ENCODE measurements at regions not wholly inside any gene's neighbourhood (a gene's known extent, or its start where the extent isn't known, plus 50 kb on each side); places are given as distances from the start of the nearest gene placed in this dataset.

DNA sequence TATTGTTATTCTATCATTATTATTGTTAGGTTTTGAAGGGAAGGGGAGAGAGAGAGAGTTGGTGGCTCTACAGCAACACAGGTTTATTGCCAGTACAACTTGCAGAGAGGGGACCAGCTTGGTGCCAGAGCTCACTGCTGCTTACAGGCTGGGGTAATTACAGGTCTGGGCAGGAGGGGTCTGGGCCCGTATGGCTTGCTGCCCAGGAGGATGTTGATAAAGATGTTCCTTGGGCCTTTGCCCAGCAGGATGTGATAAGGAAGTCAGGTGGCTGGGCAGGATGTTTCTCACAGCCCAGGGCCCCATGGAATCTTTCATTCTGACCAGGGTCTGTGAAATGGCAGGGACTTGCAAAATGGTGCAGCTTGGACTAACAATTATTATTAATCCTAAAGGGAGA, 64.2 kb upstream of the ZNF599 start:
- Mint-ChIP-seq H3K9me3 (ENCODE audit: unreplicated experiment) (peaks cover 3% of the 10 kb centered on the region), H3K27ac (ENCODE audit: unreplicated experiment) (no peak overlapping the region), H3K4me1 (ENCODE audit: low read depth, unreplicated experiment) (no peaks in the 10 kb centered on the region), H3K27me3 (ENCODE audit: low read depth, unreplicated experiment) (peaks cover 38% of the 10 kb centered on the region), H3K36me3 (ENCODE audit: low read depth, unreplicated experiment) (peaks cover 2% of the 10 kb centered on the region), H3K4me3 (ENCODE audit: unreplicated experiment) (no peak overlapping the region)
- no peaks in the 10 kb centered on the region for H3K27me3 ChIP-seq (ENCODE audit: insufficient read depth, low read length)
- no peaks in the 10 kb centered on the region for H3K9me3 ChIP-seq (ENCODE audit: insufficient read depth, low read depth, low read length)
- no peak overlapping the region for H3K27ac ChIP-seq (ENCODE audit: low read depth, low read length)
- no peak for FAIRE-seq
- no peak overlapping the region for H3K4me3 ChIP-seq (ENCODE audit: insufficient read depth, low read depth, low read length)
- no peaks in the 10 kb centered on the region for H3K36me3 ChIP-seq (ENCODE audit: insufficient read depth, low read length)
- H3K4me2 ChIP-seq (ENCODE audit: low read length), result no peak overlapping the region
- no peak for DNase-seq (ENCODE audit: low read depth)
- no peaks in the 10 kb centered on the region for H3K4me1 ChIP-seq (ENCODE audit: insufficient read depth, low read length)
- TF ChIP-seq EZH2 (IDR thresholded peaks at IDR 0.05; ENCODE audit: insufficient read depth, low read length), result no peak
- H2AFZ ChIP-seq (ENCODE audit: low read depth, low read length), result no peak overlapping the region
- no peak overlapping the region for H3K9ac ChIP-seq (ENCODE audit: low read length)
- H3K79me2 ChIP-seq (ENCODE audit: insufficient read depth, low read length), result no peaks in the 10 kb centered on the region
- no peaks in the 10 kb centered on the region for H4K20me1 ChIP-seq (ENCODE audit: insufficient read depth, low read length)

DNA sequence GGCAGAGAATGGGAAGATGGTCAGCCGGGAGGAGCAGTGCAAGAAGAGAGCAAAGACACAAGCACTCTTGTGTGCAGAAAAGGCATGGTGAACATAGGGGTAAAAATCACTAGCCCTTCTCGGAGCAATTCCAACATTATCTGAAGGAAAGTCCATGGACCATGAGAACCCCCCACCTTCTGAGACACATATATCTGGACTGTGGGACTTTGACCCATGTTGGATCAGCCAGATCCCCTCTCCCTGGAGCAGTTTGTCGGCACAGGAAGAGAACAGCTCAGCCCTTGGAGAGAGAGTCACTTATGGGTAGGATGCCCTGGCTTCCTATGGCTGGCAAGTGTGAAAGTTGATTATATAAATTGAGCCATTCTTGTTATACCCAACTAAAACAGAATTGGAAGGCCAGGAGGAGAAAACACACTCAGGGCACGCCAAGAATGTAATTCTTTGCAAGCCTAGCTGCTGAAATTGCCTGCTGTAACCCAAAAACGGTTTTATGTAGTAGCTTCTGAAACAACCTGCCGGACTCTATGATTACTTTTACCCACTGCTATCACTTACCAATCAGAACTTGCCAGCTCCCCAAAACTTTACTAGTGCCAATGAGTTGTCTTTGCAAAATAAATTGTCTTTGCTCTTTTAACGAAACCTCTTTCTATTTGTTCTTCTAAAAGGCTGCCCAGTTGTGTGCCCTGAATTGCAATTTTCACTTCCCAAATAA, 62.8 kb upstream of the ZNF599 start:
- Histone ChIP-seq H3K9ac (ENCODE audit: low read length) (no peak overlapping the region), H3K27ac (ENCODE audit: low read depth, low read length) (no peak overlapping the region), H3K4me3 (ENCODE audit: insufficient read depth, low read depth, low read length) (no peak overlapping the region), H3K4me2 (ENCODE audit: low read length) (no peak overlapping the region), H3K4me1 (ENCODE audit: insufficient read depth, low read length) (no peaks in the 10 kb centered on the region), H3K9me3 (ENCODE audit: insufficient read depth, low read depth, low read length) (no peaks in the 10 kb centered on the region), H3K79me2 (ENCODE audit: insufficient read depth, low read length) (no peaks in the 10 kb centered on the region), H2AFZ (ENCODE audit: low read depth, low read length) (no peak overlapping the region), H3K27me3 (ENCODE audit: insufficient read depth, low read length) (no peaks in the 10 kb centered on the region), H3K36me3 (ENCODE audit: insufficient read depth, low read length) (no peaks in the 10 kb centered on the region), H4K20me1 (ENCODE audit: insufficient read depth, low read length) (no peaks in the 10 kb centered on the region)
- H3K4me3 Mint-ChIP-seq (ENCODE audit: unreplicated experiment), result no peak overlapping the region
- H3K36me3 Mint-ChIP-seq (ENCODE audit: low read depth, unreplicated experiment), result peaks cover 2% of the 10 kb centered on the region
- DNase-seq (ENCODE audit: low read depth) (no peak), FAIRE-seq (no peak)
- H3K27me3 Mint-ChIP-seq (ENCODE audit: low read depth, unreplicated experiment), result peaks cover 38% of the 10 kb centered on the region
- H3K9me3 Mint-ChIP-seq (ENCODE audit: unreplicated experiment), result peaks cover 3% of the 10 kb centered on the region
- TF ChIP-seq EZH2 (IDR thresholded peaks at IDR 0.05; ENCODE audit: insufficient read depth, low read length) (no peak), CTCF (IDR thresholded peaks at IDR 0.05; ENCODE audit: insufficient read depth, low read depth, low read length) (no peak)
- no peaks in the 10 kb centered on the region for H3K4me1 Mint-ChIP-seq (ENCODE audit: low read depth, unreplicated experiment)
- H3K27ac Mint-ChIP-seq (ENCODE audit: unreplicated experiment), result no peak overlapping the region

DNA sequence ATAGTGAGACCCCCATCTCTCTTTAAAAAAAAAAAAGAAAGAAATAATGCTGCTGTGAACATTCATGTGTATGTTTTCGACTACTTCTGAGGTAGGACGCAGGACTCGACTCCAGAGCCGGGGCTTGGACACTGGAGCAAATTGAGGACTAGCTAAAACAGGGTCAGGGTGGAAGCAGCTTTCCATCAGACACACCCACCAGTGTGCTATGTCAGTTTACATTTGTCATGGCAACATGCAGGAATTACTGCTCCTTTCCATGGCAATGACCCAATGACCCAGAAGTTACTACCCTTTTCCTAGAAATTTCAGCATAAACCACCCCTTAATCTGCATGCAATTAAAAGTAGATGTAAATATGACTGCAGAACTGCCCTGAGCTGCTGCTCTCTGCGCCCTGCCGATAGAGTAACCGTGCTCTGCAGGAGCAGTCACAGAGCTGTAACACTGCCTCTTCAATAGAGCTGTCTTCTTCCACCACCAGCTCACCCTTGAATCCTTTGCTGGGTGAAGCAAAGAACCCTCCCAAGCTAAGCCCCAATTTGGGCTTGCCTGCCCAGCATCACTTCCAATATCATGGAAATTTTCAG, 61.6 kb upstream of the ZNF599 start:
- peaks cover 2% of the 10 kb centered on the region for H3K36me3 Mint-ChIP-seq (ENCODE audit: low read depth, unreplicated experiment)
- Histone ChIP-seq H3K4me2 (ENCODE audit: low read length) (no peak overlapping the region), H3K27me3 (ENCODE audit: insufficient read depth, low read length) (no peaks in the 10 kb centered on the region), H4K20me1 (ENCODE audit: insufficient read depth, low read length) (no peaks in the 10 kb centered on the region), H2AFZ (ENCODE audit: low read depth, low read length) (no peak overlapping the region), H3K4me1 (ENCODE audit: insufficient read depth, low read length) (no peaks in the 10 kb centered on the region), H3K4me3 (ENCODE audit: insufficient read depth, low read depth, low read length) (no peak overlapping the region), H3K9me3 (ENCODE audit: insufficient read depth, low read depth, low read length) (no peaks in the 10 kb centered on the region), H3K79me2 (ENCODE audit: insufficient read depth, low read length) (no peaks in the 10 kb centered on the region), H3K36me3 (ENCODE audit: insufficient read depth, low read length) (no peaks in the 10 kb centered on the region), H3K9ac (ENCODE audit: low read length) (no peak overlapping the region), H3K27ac (ENCODE audit: low read depth, low read length) (no peak overlapping the region)
- H3K27me3 Mint-ChIP-seq (ENCODE audit: low read depth, unreplicated experiment), result peaks cover 35% of the 10 kb centered on the region
- no peak overlapping the region for H3K4me3 Mint-ChIP-seq (ENCODE audit: unreplicated experiment)
- no peaks in the 10 kb centered on the region for H3K4me1 Mint-ChIP-seq (ENCODE audit: low read depth, unreplicated experiment)
- TF ChIP-seq EZH2 (IDR thresholded peaks at IDR 0.05; ENCODE audit: insufficient read depth, low read length) (no peak), CTCF (IDR thresholded peaks at IDR 0.05; ENCODE audit: insufficient read depth, low read depth, low read length) (no peak)
- no peak for DNase-seq (ENCODE audit: low read depth)
- no peak overlapping the region for H3K27ac Mint-ChIP-seq (ENCODE audit: unreplicated experiment)
- FAIRE-seq, result no peak
- H3K9me3 Mint-ChIP-seq (ENCODE audit: unreplicated experiment), result peaks cover 3% of the 10 kb centered on the region

All from astrocyte (in vitro differentiated cells and primary cell).